ENCODE measurements at regions not wholly inside any gene's neighbourhood (a gene's known extent, or its start where the extent isn't known, plus 50 kb on each side); places are given as distances from the start of the nearest gene placed in this dataset.

GRCh38 chr11:45067966-45068365, 78.5 kb upstream of the PRDM11 start:
- DNase-seq = no peak

DNA sequence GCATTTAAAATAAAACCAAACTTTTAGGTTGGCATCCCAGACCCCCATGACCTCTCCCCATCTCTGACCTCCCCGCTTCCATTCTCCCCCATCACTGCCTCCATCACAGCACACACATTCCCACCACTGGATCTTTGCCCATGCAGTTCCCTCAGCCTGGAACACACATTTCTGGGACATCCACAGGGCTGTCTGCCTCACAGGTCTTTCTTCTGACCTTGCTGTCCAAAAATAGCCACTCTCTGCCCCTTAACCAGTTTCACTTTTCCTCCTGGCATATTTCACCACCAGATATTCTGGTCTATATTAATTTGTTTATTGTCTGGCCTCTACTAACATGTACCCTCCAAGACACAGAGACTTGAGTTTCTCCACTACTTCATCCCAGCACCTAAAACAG, 75.2 kb upstream of the PRDM11 start:
- no peak for DNase-seq

DNA sequence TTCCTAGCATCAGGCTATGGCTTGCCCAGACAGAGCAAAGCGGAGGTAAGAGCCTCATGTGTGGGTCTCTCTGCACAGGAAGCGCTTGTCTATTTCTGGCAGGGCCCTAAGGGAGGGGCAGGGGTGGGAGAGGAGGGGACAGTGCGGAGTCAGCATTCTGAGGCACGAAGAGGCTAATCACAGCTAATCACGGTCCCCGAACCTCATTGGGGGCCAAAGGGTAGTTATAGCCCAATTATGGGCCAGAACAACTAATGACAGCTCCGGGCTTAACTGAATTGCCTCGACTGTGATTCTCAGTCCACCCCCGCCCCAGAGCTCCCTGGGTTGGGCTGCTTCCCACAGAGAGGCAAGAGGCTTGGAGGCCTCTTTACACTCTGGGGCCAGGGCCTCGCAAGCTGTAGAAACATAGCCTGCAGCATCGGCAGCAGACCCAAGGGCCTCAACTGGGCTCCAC, 72.7 kb upstream of the PRDM11 start:
- no peak for DNase-seq

DNA sequence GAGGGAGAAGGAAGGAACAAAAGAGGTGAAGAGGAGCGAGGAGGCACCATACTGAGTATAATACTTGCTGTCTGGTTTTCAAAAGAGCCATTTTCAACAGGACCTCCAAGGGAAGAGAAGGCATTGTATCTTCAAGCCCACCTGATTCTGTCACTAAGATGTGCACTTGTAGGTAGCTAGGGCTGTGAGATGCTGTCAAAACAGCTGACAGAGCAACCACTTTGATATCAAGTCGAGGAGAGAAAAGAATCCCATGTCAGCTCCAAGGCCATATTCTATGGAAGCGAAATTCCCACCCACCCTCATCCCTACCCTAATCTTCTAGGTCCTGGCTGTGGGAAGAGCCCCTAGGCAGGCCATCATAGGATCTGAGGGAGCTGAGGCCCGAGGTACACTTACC, 70.9 kb upstream of the PRDM11 start:
- DNase-seq = no peak

GRCh38 chr11:45075952-45076351, 70.5 kb upstream of the PRDM11 start:
- DNase-seq = no peak

- DNase-seq = no peak
Observed at GRCh38 chr11:45076761-45077160, 69.7 kb upstream of the PRDM11 start.

DNA sequence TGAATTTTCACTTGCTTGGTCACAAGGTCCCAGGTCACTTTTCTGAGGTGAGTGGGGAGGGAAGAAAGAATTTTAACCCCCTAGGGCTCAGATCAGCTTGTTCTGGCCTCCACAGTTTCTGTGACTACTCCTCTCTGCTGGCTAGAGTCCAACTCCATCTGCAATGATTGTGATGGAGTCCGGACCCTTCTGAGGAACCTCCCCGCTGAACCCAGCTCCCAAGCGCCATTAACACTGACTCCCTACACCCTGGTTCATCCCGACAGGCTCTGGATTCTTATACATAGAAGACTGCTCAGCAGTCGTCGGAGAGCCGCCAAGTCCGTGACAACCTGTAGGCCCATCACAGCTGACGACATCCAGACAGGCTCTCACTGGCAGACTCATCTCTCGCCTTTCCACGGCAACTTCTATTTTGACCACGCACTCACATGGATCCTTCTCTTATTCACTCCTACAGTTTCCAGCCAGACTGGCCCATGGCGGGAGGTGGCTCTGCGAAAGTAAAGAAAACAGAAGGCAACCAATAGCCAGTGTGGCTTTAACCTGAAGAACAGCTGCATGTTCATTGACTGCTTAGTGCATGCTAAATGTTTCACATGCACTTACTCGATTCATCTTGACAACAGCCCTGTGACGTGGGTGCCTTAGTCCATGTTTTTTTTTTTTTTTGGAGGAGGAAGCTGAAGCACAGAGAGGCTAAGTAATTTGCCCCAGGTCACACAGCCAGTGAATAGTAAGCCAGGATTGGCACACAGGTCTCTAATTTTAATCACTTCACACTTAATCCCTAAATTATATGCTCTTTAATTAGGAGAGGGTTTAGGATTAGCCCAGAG, 68.0 kb upstream of the PRDM11 start:
- no peak for DNase-seq

DNA sequence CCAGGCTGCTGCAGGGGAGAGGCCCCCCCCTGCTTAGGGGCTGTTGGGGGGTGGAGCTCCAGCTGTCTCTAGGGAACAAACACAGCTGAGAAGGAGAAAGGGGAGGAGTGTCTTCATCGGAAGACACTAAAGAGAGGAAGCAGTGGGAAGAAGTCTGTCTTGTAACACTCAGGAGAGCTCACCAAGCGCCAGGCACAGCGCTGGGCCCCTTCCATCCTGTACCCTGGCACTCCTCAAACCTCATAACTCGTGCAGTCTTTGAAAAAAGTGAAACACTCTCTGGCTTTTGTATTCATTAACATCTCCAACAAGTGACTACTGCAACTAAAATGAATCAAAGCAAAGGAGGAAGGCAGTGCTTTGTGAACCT, 67.4 kb upstream of the PRDM11 start:
- DNase-seq = peak; percentile 49 to 61 (median 60)

DNA sequence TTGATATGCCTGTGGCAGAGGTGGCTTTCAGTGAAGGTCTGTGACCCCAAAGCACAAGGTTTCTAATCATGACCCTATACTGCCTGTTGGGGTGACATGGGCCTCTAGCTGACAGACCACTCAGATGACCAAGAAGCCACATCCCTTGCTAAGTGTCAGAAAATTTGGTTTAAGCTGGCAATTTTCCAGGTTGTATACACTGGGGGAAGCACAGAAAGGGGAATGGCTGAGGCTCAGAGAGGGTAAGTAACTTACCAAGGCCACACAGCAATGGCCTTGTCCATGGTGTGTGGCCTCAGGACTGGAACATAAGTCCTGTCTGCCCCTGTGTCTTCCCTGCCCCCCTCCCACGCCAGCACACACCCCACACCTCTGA, 66.9 kb upstream of the PRDM11 start:
- no peak for DNase-seq

- DNase-seq = peak; percentile 70 to 73 (median 71)
Observed at GRCh38 chr11:45079943-45080719, 66.3 kb upstream of the PRDM11 start.

- peak; percentile 56 to 59 (median 57) for DNase-seq
Observed at GRCh38 chr11:45082744-45083543, 63.5 kb upstream of the PRDM11 start.

DNA sequence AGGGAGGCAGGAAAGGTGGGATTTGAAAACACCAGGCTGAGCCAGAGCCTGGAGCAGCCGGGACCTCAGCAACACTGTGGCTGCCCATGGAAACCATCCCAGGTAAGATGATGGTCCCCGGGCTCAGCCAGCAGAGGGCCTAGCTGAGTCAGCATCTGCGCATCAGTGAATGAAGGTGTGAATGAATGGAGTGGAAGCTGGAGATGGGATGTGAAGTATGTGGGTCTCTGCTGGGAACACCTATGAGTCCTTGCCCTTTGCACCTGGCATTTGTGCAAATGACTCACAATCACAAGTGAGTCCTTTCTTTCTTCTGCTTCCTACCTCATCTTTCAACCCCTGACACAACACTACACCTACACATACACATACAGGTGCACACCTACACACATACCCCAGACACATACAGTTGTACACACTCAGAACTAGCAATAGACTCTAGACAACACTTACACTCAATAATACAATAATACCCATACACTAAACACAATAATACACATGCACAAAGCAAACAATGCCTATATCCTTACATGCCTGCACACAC, 62.8 kb upstream of the PRDM11 start:
- DNase-seq = no peak

GRCh38 chr11:45085646-45086501, 60.6 kb upstream of the PRDM11 start:
- no peak for DNase-seq

DNA sequence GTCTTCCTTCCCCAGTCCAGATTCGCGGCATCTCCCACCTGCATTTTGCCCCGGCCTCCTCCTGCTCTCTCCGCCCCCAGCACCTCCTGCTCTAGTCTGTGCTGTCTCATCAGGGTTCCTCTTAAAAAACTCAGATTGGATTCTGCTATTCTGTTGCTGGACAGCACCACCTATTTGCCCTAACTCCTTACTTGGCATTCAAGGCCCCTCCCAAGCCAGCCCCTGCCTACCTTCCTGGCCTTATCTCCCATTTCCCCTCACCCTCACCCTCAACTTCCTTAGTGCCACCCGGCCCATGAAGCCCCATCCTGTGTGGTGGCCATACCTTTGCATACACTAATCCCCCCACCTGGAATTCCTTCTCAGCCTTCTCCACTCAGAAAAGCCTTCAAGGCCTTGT, 59.9 kb upstream of the PRDM11 start:
- no peak for DNase-seq

DNA sequence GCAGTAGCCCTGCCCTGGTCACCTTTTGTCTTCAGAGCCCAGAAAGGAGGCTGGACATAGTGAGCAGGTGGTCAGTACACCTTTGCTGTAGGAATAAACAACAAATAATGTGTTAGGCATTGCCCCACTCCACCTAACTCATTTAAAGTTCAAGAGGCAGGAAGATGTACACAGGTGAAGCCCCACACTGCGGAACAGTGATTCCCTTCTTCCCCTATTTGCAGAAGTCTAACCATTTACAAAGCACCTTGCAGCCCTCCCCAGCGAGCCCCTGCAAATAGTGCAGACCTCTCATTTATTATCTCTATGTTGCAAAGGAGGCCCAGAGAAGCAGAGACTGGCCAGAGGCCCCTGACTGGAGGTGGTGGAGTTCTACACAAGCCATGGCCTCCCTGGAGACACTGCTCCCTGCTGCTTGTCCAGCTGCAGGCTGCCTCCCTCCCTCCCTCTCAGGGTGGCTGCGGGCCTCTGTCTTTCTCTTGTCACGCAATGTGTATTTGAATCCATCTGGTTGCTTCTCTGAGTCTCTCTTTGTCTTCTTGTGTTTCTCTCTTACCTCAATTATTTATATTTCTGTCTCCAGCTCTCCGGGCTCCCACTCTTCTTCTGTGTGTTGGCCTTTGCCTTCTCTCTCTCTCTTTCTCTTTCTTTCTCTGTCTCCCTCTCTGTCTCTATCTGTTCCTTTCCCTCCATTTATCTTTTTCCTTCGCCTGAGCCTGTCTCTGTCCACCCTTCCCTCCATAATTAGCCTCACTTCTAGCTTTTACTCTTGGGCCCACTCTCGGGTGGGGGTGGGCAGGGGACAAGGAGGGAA, 59.1 kb upstream of the PRDM11 start:
- DNase-seq = no peak

GRCh38 chr11:45087900-45088160, 58.6 kb upstream of the PRDM11 start:
- no peak for DNase-seq

DNA sequence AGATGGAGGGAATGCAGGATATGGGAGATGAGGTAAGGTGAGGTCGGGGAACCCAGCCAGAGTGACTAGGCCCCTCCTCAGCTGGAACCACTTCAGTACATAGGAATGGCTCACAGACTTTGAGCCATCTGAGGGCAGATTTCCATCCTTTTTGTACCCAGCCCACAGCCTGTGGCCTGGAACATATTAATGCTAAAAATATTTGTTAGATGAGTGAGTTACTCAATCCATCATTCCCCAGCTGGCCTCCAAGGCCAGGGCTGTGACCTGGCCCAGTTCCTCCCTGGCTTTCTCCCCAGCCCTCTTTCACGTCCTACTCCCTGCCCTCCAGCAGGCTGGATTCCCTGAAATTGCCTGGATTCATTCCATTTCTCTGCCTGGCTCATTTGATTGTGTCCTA, 57.2 kb upstream of the PRDM11 start:
- DNase-seq = no peak

DNA sequence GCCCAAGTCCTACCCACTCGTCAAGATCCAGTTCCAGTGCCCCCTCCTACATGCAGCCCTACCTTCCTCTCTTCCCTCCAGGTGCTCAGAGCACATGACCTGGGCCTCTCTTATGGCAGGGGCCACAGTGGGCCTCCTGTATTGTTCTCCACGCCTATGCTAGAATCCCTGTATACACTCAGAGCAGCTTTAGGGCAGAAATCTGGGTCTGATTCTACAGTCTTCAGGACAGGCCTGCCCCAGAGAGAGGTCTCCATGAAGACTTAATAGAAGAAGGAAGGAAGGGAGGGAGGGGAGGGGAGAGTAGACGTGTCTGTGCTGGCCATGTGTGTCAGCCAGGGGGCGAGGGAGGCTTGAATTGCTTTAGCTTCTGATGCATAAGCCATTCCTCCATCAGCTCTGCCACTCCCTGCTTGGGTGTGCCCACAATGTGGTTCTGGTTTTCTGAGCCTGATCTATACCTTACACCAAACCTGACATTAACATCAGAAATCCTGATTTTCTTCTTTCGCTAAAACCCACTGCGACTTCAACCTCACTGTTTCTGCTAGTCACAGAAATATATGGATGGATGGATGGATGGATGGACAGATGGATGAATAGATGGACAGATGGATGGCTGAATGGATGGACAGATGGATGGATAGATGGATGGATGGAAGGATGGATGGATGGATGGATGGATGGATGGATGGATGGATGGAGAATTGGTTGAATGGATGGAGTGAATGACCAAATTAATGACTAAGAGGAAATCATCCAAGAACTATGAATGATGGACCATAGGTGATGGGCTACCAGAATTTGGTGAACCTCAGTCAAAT, 56.6 kb upstream of the PRDM11 start:
- DNase-seq = no peak

DNA sequence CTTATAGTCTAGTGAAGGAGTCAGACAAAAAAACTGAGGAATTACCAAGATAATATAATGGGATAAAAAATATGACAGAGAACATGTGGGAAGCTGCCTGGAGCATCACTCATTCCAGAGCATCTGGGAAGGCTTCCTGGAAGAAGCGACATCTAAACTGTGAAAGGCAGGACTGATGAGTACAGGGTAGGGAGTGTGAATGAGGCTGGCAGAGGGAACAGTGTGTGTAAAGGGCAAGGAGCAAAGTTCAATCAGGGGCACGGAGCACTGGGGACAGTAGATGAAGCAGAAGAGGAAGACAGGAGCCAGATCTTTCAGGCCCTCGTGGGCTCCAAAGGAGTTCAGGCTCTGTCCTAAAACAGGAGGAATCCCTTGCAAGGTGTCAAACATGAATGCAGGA, 55.8 kb upstream of the PRDM11 start:
- DNase-seq = no peak

- no peak for DNase-seq
Observed at GRCh38 chr11:45091563-45092403, 54.7 kb upstream of the PRDM11 start.
